ENCODE measurements at regions not wholly inside any gene's neighbourhood (a gene's known extent, or its start where the extent isn't known, plus 50 kb on each side); places are given as distances from the start of the nearest gene placed in this dataset.

GRCh38 chrX:65878456-65878855, 161.4 kb downstream of the VSIG4 start:
- TF ChIP-seq CTCF (IDR thresholded peaks at IDR 0.05; ENCODE audit: borderline replicate concordance, extremely low read depth, low read length, poor library complexity, severe bottlenecking) (no peak), EZH2 (IDR thresholded peaks at IDR 0.05; ENCODE audit: borderline replicate concordance, low read depth, low read length, severe bottlenecking) (no peak)
